CD14-positive monocyte (primary cell): ENCODE measurements at regions not wholly inside any gene's neighbourhood (a gene's known extent, or its start where the extent isn't known, plus 50 kb on each side); places are given as distances from the start of the nearest gene placed in this dataset.

ENCODE experiments used
- DNase-seq, 3 donors: peaks; one replicate each; pipeline ENCODE4 v3.0.0-alpha.2; 2011 to 2022
- H2AFZ ChIP-seq: 2 replicates; pipeline ENCODE4 v1.6.0; 2012; ENCODE audit warnings: mild to moderate bottlenecking, low read depth, low read length, inconsistent platforms; ENCODE audit not compliant: insufficient read depth, poor library complexity, severe bottlenecking
- H3K27ac ChIP-seq, 2 donors: 1 replicate in 1 of 2; 2 replicates in 1 of 2; pipeline ENCODE4 v1.5.1; 2012 to 2013; ENCODE audit warnings: low read length in 2 of 2, control low read depth in 1 of 2, inconsistent platforms in 1 of 2, low read depth in 1 of 2, mild to moderate bottlenecking in 1 of 2
- H3K27me3 ChIP-seq, 2 donors: one replicate each; pipeline versions ENCODE4 v1.6.0 to v1.6.1; 2011 to 2013; ENCODE audit warnings: low read length in 2 of 2; ENCODE audit not compliant: control insufficient read depth in 2 of 2, insufficient read depth in 2 of 2
- H3K36me3 ChIP-seq, 2 donors: replicated peaks in 1 of 2; 1 replicate in 1 of 2; 2 replicates in 1 of 2; pipeline versions ENCODE4 v1.5.1 to v1.6.1; 2012 to 2013; ENCODE audit warnings: low read length in 2 of 2, control low read depth in 1 of 2, inconsistent platforms in 1 of 2, mild to moderate bottlenecking in 1 of 2; ENCODE audit not compliant: insufficient read depth in 2 of 2, control insufficient read depth in 1 of 2
- H3K4me1 ChIP-seq, 2 donors: 1 replicate in 1 of 2; 2 replicates in 1 of 2; pipeline versions ENCODE4 v1.5.1 to v1.6.1; 2012 to 2013; ENCODE audit warnings: low read length in 2 of 2, control low read depth in 1 of 2, inconsistent platforms in 1 of 2, mild to moderate bottlenecking in 1 of 2, moderate library complexity in 1 of 2; ENCODE audit not compliant: insufficient read depth in 2 of 2, control insufficient read depth in 1 of 2
- H3K4me2 ChIP-seq: replicated peaks from 2 replicates; pipeline ENCODE3; 2012; ENCODE audit warnings: low read length, moderate library complexity, mild to moderate bottlenecking; ENCODE audit not compliant: poor library complexity, severe bottlenecking; ENCODE audit errors: extremely low read depth
- H3K4me3 ChIP-seq, 3 experiments: fragments of 200-600 bp in 1 of 3; sonication (generic) in 1 of 3; replicated peaks in 1 of 3; 1 replicate in 2 of 3; 2 replicates in 1 of 3; pipeline ENCODE4 v1.5.1; 2011 to 2013; ENCODE audit warnings: low read length in 3 of 3, mild to moderate bottlenecking in 3 of 3, control low read depth in 2 of 3, low read depth in 2 of 3, inconsistent platforms in 1 of 3, moderate library complexity in 1 of 3
- H3K79me2 ChIP-seq: 2 replicates; pipeline ENCODE4 v1.6.0; 2012; ENCODE audit warnings: mild to moderate bottlenecking, control low read depth, inconsistent platforms, low read length, moderate library complexity; ENCODE audit not compliant: insufficient read depth
- H3K9ac ChIP-seq: 2 replicates; pipeline ENCODE4 v1.6.0; 2017; ENCODE audit warnings: low read length, mild to moderate bottlenecking; ENCODE audit not compliant: insufficient read depth, poor library complexity, severe bottlenecking
- H3K9me3 ChIP-seq, 2 donors: replicated peaks in 1 of 2; 1 replicate in 1 of 2; 2 replicates in 1 of 2; pipeline versions ENCODE4 v1.5.1 to v1.6.1; 2012 to 2013; ENCODE audit warnings: low read length in 2 of 2, control low read depth in 1 of 2; ENCODE audit not compliant: control insufficient read depth in 1 of 2, insufficient read depth in 1 of 2
- H4K20me1 ChIP-seq: 2 replicates; pipeline ENCODE4 v1.6.0; 2012; ENCODE audit warnings: mild to moderate bottlenecking, low read length, control low read depth, moderate library complexity; ENCODE audit not compliant: insufficient read depth
- H3K27ac Mint-ChIP-seq, 7 donors: one replicate each; pipeline ENCODE4 v1.8.0; 2020; ENCODE audit warnings: mild to moderate bottlenecking in 7 of 7, mixed read lengths in 7 of 7, moderate library complexity in 6 of 7, inconsistent platforms in 2 of 7
- H3K27me3 Mint-ChIP-seq, 3 donors: one replicate each; pipeline ENCODE4 v1.8.0; 2021 to 2022; ENCODE audit warnings: low read depth in 3 of 3, mild to moderate bottlenecking in 3 of 3, mixed read lengths in 3 of 3, moderate library complexity in 3 of 3, inconsistent platforms in 1 of 3
- H3K36me3 Mint-ChIP-seq, 2 donors: one replicate each; pipeline ENCODE4 v1.8.0; 2020; ENCODE audit warnings: mixed read lengths in 2 of 2, inconsistent platforms in 1 of 2, mild to moderate bottlenecking in 1 of 2
- H3K4me1 Mint-ChIP-seq: one replicate; pipeline ENCODE4 v1.8.0; 2020; ENCODE audit warnings: mild to moderate bottlenecking, mixed read lengths
- H3K4me3 Mint-ChIP-seq, 2 donors: one replicate each; pipeline ENCODE4 v1.8.0; 2020; ENCODE audit warnings: mild to moderate bottlenecking in 2 of 2, mixed read lengths in 2 of 2, moderate library complexity in 1 of 2
- H3K9me3 Mint-ChIP-seq, 7 donors: one replicate each; pipeline ENCODE4 v1.8.0; 2020 to 2022; ENCODE audit warnings: mixed read lengths in 7 of 7, mild to moderate bottlenecking in 6 of 7, moderate library complexity in 6 of 7, inconsistent platforms in 2 of 7
- WGBS: methylation state at CpG from one replicate; pipeline ENCODE4 v1.1.5; 2013; ENCODE audit warnings: missing lambda C conversion rate; ENCODE audit not compliant: insufficient coverage; 5-methylcytosine and 5-hydroxymethylcytosine counted together
- intact Hi-C, 2 donors: fragments of 100-400 bp; cut with micrococcal nuclease; formaldehyde crosslinking; loops; one replicate each; pipeline versions ENCODE4 v1.15.0 to v1.15.1; 2023
- TF ChIP-seq, protein P1 (sequence below): fragments of 200-600 bp; IDR thresholded peaks from one replicate; pipeline ENCODE4 v1.8.0; 2022; ENCODE audit warnings: antibody characterized with exemption, mild to moderate bottlenecking

DNA sequence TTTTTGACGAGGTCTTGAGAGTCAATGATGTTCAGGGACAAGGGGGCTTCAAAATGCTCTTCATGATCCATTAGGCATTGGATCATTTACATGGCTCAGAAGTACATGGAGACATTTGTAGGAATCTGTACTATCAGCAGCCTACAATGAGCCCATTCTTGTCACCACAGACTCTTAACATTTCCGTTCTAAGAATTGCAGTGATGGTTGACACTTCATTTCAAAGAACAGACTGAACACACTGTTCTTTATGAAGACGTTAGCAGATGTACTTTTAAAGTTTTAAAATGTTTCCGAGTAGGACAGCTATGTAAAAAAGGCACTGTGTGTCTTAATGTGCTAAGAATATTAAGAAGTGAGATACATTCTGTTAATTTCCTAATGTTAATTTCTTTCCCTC is 97.3 kb upstream of the GOT2 start:
- Histone ChIP-seq H3K36me3 (no peaks in the 10 kb centered on the region), H3K4me3 (no peak overlapping the region), H3K4me2 (no peak overlapping the region), H3K79me2 (no peaks in the 10 kb centered on the region), H3K27me3 (no peaks in the 10 kb centered on the region), H3K9me3 (no peaks in the 10 kb centered on the region), H4K20me1 (no peaks in the 10 kb centered on the region), H3K27ac (no peak overlapping the region), H2AFZ (no peak overlapping the region), H3K4me1 (no peaks in the 10 kb centered on the region), H3K9ac (no peak overlapping the region)
- no peaks in the 10 kb centered on the region for H3K9me3 Mint-ChIP-seq
- peaks cover 1 to 4% (median 2%) of the 10 kb centered on the region in 3 donors for H3K27me3 Mint-ChIP-seq
- H3K36me3 Mint-ChIP-seq = no peaks in the 10 kb centered on the region
- DNase-seq = no peak
- intact Hi-C loops = no loop called here
- WGBS = 83% methylated on average over 2 of the region's 4 CpGs
- H3K27ac Mint-ChIP-seq = no peak overlapping the region
- TF ChIP-seq, protein P1, sequence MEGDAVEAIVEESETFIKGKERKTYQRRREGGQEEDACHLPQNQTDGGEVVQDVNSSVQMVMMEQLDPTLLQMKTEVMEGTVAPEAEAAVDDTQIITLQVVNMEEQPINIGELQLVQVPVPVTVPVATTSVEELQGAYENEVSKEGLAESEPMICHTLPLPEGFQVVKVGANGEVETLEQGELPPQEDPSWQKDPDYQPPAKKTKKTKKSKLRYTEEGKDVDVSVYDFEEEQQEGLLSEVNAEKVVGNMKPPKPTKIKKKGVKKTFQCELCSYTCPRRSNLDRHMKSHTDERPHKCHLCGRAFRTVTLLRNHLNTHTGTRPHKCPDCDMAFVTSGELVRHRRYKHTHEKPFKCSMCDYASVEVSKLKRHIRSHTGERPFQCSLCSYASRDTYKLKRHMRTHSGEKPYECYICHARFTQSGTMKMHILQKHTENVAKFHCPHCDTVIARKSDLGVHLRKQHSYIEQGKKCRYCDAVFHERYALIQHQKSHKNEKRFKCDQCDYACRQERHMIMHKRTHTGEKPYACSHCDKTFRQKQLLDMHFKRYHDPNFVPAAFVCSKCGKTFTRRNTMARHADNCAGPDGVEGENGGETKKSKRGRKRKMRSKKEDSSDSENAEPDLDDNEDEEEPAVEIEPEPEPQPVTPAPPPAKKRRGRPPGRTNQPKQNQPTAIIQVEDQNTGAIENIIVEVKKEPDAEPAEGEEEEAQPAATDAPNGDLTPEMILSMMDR = no peak
- H3K4me3 Mint-ChIP-seq = no peak overlapping the region
- H3K4me1 Mint-ChIP-seq = peaks cover 4% of the 10 kb centered on the region

DNA sequence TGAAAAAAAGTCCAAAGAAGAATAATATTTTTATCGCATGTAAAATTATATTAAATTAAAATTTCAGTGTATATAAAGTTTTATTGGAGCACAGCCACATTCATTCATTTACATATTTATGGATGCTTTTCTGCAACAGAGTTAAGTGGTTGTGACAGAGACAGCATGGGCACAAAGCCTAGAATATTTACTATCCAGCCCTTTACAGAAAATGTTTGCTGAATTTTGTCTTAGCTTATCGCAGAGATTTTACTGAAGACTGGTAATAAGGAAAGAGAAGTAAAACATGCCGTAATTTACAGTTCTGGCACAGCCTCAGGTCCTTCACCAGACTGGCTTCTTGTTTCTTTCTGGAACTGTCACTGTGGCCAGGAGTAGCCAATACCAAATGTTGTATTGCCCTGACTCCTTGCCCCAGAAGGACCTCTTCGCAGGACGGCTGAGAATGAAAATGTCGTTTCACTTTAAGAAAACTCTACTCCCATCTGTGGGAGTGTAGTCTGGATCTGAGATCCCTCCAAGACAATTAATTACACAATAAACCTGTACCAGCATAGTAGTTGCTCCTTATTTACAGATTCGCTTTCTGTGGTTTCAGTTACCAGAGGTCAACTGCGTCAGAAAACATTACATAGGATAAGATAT is 94.9 kb upstream of the GOT2 start:
- intact Hi-C loops = no loop called here
- Histone ChIP-seq H3K4me1 (no peaks in the 10 kb centered on the region), H3K36me3 (no peaks in the 10 kb centered on the region), H3K4me3 (no peak overlapping the region), H3K79me2 (no peaks in the 10 kb centered on the region), H2AFZ (no peak overlapping the region), H3K9me3 (no peaks in the 10 kb centered on the region), H3K27me3 (no peaks in the 10 kb centered on the region), H3K9ac (no peak overlapping the region), H3K27ac (no peak overlapping the region), H4K20me1 (no peaks in the 10 kb centered on the region), H3K4me2 (no peak overlapping the region)
- 78% methylated on average over 3 of the region's 8 CpGs for WGBS
- H3K9me3 Mint-ChIP-seq = peaks cover 0 to 2% (median 0%) of the 10 kb centered on the region in 7 donors
- H3K4me1 Mint-ChIP-seq = peaks cover 4% of the 10 kb centered on the region
- H3K4me3 Mint-ChIP-seq = no peak overlapping the region
- H3K27me3 Mint-ChIP-seq = peaks cover 0 to 3% (median under 1%) of the 10 kb centered on the region in 3 donors
- TF ChIP-seq, protein P1 = no peak
- DNase-seq = no peak
- no peaks in the 10 kb centered on the region for H3K36me3 Mint-ChIP-seq
- no peak overlapping the region for H3K27ac Mint-ChIP-seq
